MM.1S (cell line): ENCODE measurements at regions not wholly inside any gene's neighbourhood (a gene's known extent, or its start where the extent isn't known, plus 50 kb on each side); places are given as distances from the start of the nearest gene placed in this dataset.

ENCODE experiments used
- EZH2 ChIP-seq: fragments of 300-600 bp; sonication (generic); optimal IDR thresholded peaks from 2 replicates; pipeline ENCODE3; 2017; ENCODE audit warnings: low read depth, mild to moderate bottlenecking, antibody characterized with exemption, low read length, mixed read lengths
- TF ChIP-seq, protein P1 (sequence below): fragments of 300-600 bp; sonication (generic); IDR thresholded peaks from 2 replicates; pipeline ENCODE4 v1.5.1; 2016; ENCODE audit warnings: antibody characterized with exemption, low read length, mixed read lengths

- no peak for TF ChIP-seq EZH2
- TF ChIP-seq, protein P1, sequence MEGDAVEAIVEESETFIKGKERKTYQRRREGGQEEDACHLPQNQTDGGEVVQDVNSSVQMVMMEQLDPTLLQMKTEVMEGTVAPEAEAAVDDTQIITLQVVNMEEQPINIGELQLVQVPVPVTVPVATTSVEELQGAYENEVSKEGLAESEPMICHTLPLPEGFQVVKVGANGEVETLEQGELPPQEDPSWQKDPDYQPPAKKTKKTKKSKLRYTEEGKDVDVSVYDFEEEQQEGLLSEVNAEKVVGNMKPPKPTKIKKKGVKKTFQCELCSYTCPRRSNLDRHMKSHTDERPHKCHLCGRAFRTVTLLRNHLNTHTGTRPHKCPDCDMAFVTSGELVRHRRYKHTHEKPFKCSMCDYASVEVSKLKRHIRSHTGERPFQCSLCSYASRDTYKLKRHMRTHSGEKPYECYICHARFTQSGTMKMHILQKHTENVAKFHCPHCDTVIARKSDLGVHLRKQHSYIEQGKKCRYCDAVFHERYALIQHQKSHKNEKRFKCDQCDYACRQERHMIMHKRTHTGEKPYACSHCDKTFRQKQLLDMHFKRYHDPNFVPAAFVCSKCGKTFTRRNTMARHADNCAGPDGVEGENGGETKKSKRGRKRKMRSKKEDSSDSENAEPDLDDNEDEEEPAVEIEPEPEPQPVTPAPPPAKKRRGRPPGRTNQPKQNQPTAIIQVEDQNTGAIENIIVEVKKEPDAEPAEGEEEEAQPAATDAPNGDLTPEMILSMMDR, result peak; percentile 40
These were observed 49.7 kb upstream of the FST start for GRCh38 chr5:53430618-53431252.
